Suprapubic skin (tissue), 4 donors: ENCODE measurements at regions not wholly inside any gene's neighbourhood (a gene's known extent, or its start where the extent isn't known, plus 50 kb on each side); places are given as distances from the start of the nearest gene placed in this dataset.

ENCODE experiments used
- DNase-seq, 2 donors: peaks; one replicate each; pipeline ENCODE4 v3.0.0-alpha.2; 2019; ENCODE audit warnings: low spot score in 2 of 2
- H3K27ac ChIP-seq: fragments of 200-600 bp; sonication (generic); one replicate; pipeline ENCODE4 v1.5.1; 2019
- H3K27me3 ChIP-seq: fragments of 200-600 bp; sonication (generic); one replicate; pipeline ENCODE4 v1.5.1; 2019
- H3K36me3 ChIP-seq: fragments of 200-600 bp; sonication (generic); one replicate; pipeline ENCODE4 v1.5.1; 2019
- H3K4me1 ChIP-seq: fragments of 200-600 bp; sonication (generic); one replicate; pipeline ENCODE4 v1.5.1; 2019
- H3K4me3 ChIP-seq: fragments of 200-600 bp; sonication (generic); one replicate; pipeline ENCODE4 v1.5.1; 2019; ENCODE audit warnings: mild to moderate bottlenecking
- H3K9me3 ChIP-seq: fragments of 200-600 bp; sonication (generic); one replicate; pipeline ENCODE4 v1.5.1; 2019
- CTCF ChIP-seq, 2 donors: fragments of 200-600 bp in 1 of 2; fragments of 450-650 bp in 1 of 2; sonication (generic) in 1 of 2; IDR thresholded peaks; one replicate each; pipeline ENCODE4 v1.5.1; 2016 to 2019; ENCODE audit warnings: antibody characterized with exemption in 2 of 2, mild to moderate bottlenecking in 1 of 2, moderate library complexity in 1 of 2
- EP300 ChIP-seq: sonication (generic); formaldehyde crosslinking; IDR thresholded peaks from one replicate; pipeline ENCODE4 v1.6.1; 2017; ENCODE audit warnings: antibody characterized with exemption
- POLR2A ChIP-seq, 2 donors: fragments of 450-650 bp; IDR thresholded peaks; one replicate each; pipeline ENCODE4 v1.6.1; 2017; ENCODE audit warnings: antibody characterized with exemption in 2 of 2, mild to moderate bottlenecking in 2 of 2, moderate library complexity in 2 of 2
- POLR2AphosphoS5 ChIP-seq, 3 donors: sonication (generic); formaldehyde crosslinking; IDR thresholded peaks; one replicate each; pipeline ENCODE4 v1.6.1; 2017; ENCODE audit warnings: antibody characterized with exemption in 3 of 3
- WGBS: methylation state at CpG from one replicate; pipeline ENCODE4 v1.1.5; 2018; 5-methylcytosine and 5-hydroxymethylcytosine counted together

GRCh38 chr9:16257604-16258003, 612.9 kb downstream of the BNC2 start:
- WGBS, result 83% methylated on average over 2 of the region's 2 CpGs
- Histone ChIP-seq H3K36me3 (no peaks in the 10 kb centered on the region), H3K4me1 (no peaks in the 10 kb centered on the region), H3K27ac (no peak overlapping the region), H3K27me3 (no peaks in the 10 kb centered on the region), H3K4me3 (no peak overlapping the region), H3K9me3 (no peaks in the 10 kb centered on the region)
- peak in 1 of 2 donors; percentile 39 for TF ChIP-seq CTCF (IDR thresholded peaks at IDR 0.05)
- no peak for TF ChIP-seq POLR2A (IDR thresholded peaks at IDR 0.05)
- no peak for TF ChIP-seq EP300
- TF ChIP-seq POLR2AphosphoS5 (IDR thresholded peaks at IDR 0.05), result no peak
- no peak for DNase-seq

- Histone ChIP-seq H3K4me3 (no peak overlapping the region), H3K27ac (no peak overlapping the region), H3K36me3 (no peaks in the 10 kb centered on the region), H3K9me3 (no peaks in the 10 kb centered on the region), H3K27me3 (no peaks in the 10 kb centered on the region), H3K4me1 (no peaks in the 10 kb centered on the region)
- DNase-seq, result no peak
- TF ChIP-seq CTCF (IDR thresholded peaks at IDR 0.05) (no peak), EP300 (no peak), POLR2AphosphoS5 (IDR thresholded peaks at IDR 0.05) (no peak), POLR2A (IDR thresholded peaks at IDR 0.05) (no peak)
- 96% methylated on average over 12 of the region's 12 CpGs for WGBS
Measured at GRCh38 chr9:16258191-16258590, 612.3 kb downstream of the BNC2 start.

GRCh38 chr9:16258708-16259107, 611.8 kb downstream of the BNC2 start:
- WGBS, result 76% methylated on average over 8 of the region's 8 CpGs
- Histone ChIP-seq H3K4me1 (no peaks in the 10 kb centered on the region), H3K36me3 (no peaks in the 10 kb centered on the region), H3K9me3 (no peaks in the 10 kb centered on the region), H3K4me3 (no peak overlapping the region), H3K27me3 (no peaks in the 10 kb centered on the region), H3K27ac (no peak overlapping the region)
- TF ChIP-seq EP300 (no peak), POLR2AphosphoS5 (IDR thresholded peaks at IDR 0.05) (no peak), POLR2A (IDR thresholded peaks at IDR 0.05) (no peak), CTCF (IDR thresholded peaks at IDR 0.05) (no peak)
- no peak for DNase-seq

- no peaks in the 10 kb centered on the region for H3K4me1 ChIP-seq
- no peak for TF ChIP-seq EP300
- no peak for TF ChIP-seq POLR2A (IDR thresholded peaks at IDR 0.05)
- TF ChIP-seq POLR2AphosphoS5 (IDR thresholded peaks at IDR 0.05), result no peak
- no peak for TF ChIP-seq CTCF (IDR thresholded peaks at IDR 0.05)
- H3K9me3 ChIP-seq, result no peaks in the 10 kb centered on the region
- no peaks in the 10 kb centered on the region for H3K27me3 ChIP-seq
- WGBS, result 53% methylated on average over 14 of the region's 14 CpGs
- H3K36me3 ChIP-seq, result no peaks in the 10 kb centered on the region
- H3K27ac ChIP-seq, result no peak overlapping the region
- no peak for DNase-seq
- no peak overlapping the region for H3K4me3 ChIP-seq
Measured at GRCh38 chr9:16262477-16263261, 607.8 kb downstream of the BNC2 start.

GRCh38 chr9:16265688-16266087, 604.8 kb downstream of the BNC2 start:
- H3K4me3 ChIP-seq, result no peak overlapping the region
- no peaks in the 10 kb centered on the region for H3K27me3 ChIP-seq
- TF ChIP-seq EP300 (no peak), CTCF (IDR thresholded peaks at IDR 0.05) (no peak), POLR2A (IDR thresholded peaks at IDR 0.05) (no peak), POLR2AphosphoS5 (IDR thresholded peaks at IDR 0.05) (no peak)
- H3K4me1 ChIP-seq, result no peaks in the 10 kb centered on the region
- H3K36me3 ChIP-seq, result no peaks in the 10 kb centered on the region
- no peaks in the 10 kb centered on the region for H3K9me3 ChIP-seq
- H3K27ac ChIP-seq, result no peak overlapping the region
- DNase-seq, result no peak
- 93% methylated on average over 5 of the region's 5 CpGs for WGBS
